ENCODE measurements at regions not wholly inside any gene's neighbourhood (a gene's known extent, or its start where the extent isn't known, plus 50 kb on each side); places are given as distances from the start of the nearest gene placed in this dataset.

- H3K36me3 Mint-ChIP-seq (ENCODE audit: low read depth) = no peaks in the 10 kb centered on the region
- no peak overlapping the region for H3K27ac Mint-ChIP-seq
- DNase-seq = no peak
- H3K9me3 Mint-ChIP-seq = no peaks in the 10 kb centered on the region
- TF ChIP-seq CTCF (IDR thresholded peaks at IDR 0.05) = no peak
- H3K4me3 Mint-ChIP-seq = no peak overlapping the region
- H3K4me1 Mint-ChIP-seq = peaks cover 5% of the 10 kb centered on the region
- H3K27me3 Mint-ChIP-seq (ENCODE audit: low read depth, poor library complexity) = peaks cover 10% of the 10 kb centered on the region
These were observed 180.4 kb downstream of the KIF26A start for GRCh38 chr14:104318558-104319490.

GRCh38 chr14:104319491-104320241 lies 181.3 kb downstream of the KIF26A start:
- H3K27me3 Mint-ChIP-seq (ENCODE audit: low read depth, poor library complexity) = peaks cover 10% of the 10 kb centered on the region
- no peak for TF ChIP-seq CTCF (IDR thresholded peaks at IDR 0.05)
- no peak overlapping the region for H3K27ac Mint-ChIP-seq
- no peaks in the 10 kb centered on the region for H3K36me3 Mint-ChIP-seq (ENCODE audit: low read depth)
- H3K4me1 Mint-ChIP-seq = peaks cover 5% of the 10 kb centered on the region
- H3K9me3 Mint-ChIP-seq = no peaks in the 10 kb centered on the region
- no peak overlapping the region for H3K4me3 Mint-ChIP-seq
- no peak for DNase-seq

GRCh38 chr14:104320611-104321086 lies 182.3 kb downstream of the KIF26A start:
- H3K4me3 Mint-ChIP-seq = no peak overlapping the region
- H3K9me3 Mint-ChIP-seq = no peaks in the 10 kb centered on the region
- no peak for DNase-seq
- H3K27ac Mint-ChIP-seq = no peak overlapping the region
- no peaks in the 10 kb centered on the region for H3K36me3 Mint-ChIP-seq (ENCODE audit: low read depth)
- H3K4me1 Mint-ChIP-seq = peaks cover 5% of the 10 kb centered on the region
- H3K27me3 Mint-ChIP-seq (ENCODE audit: low read depth, poor library complexity) = peaks cover 10% of the 10 kb centered on the region
- TF ChIP-seq CTCF (IDR thresholded peaks at IDR 0.05) = no peak

- no peak for DNase-seq
- Mint-ChIP-seq H3K4me3 (no peak overlapping the region), H3K9me3 (no peaks in the 10 kb centered on the region), H3K27ac (no peak overlapping the region), H3K4me1 (peaks cover 5% of the 10 kb centered on the region), H3K36me3 (ENCODE audit: low read depth) (no peaks in the 10 kb centered on the region), H3K27me3 (ENCODE audit: low read depth, poor library complexity) (peaks cover 10% of the 10 kb centered on the region)
- no peak for TF ChIP-seq CTCF (IDR thresholded peaks at IDR 0.05)
These were observed 182.9 kb downstream of the KIF26A start for GRCh38 chr14:104321088-104321801.

GRCh38 chr14:104321802-104322130 lies 183.4 kb downstream of the KIF26A start:
- TF ChIP-seq CTCF (IDR thresholded peaks at IDR 0.05) = no peak
- no peak overlapping the region for H3K4me3 Mint-ChIP-seq
- no peak overlapping the region for H3K27ac Mint-ChIP-seq
- H3K4me1 Mint-ChIP-seq = peaks cover 5% of the 10 kb centered on the region
- no peaks in the 10 kb centered on the region for H3K36me3 Mint-ChIP-seq (ENCODE audit: low read depth)
- no peak for DNase-seq
- no peaks in the 10 kb centered on the region for H3K9me3 Mint-ChIP-seq
- peaks cover 10% of the 10 kb centered on the region for H3K27me3 Mint-ChIP-seq (ENCODE audit: low read depth, poor library complexity)
